ENCODE measurements at regions not wholly inside any gene's neighbourhood (a gene's known extent, or its start where the extent isn't known, plus 50 kb on each side); places are given as distances from the start of the nearest gene placed in this dataset.

GRCh38 chr1:198969981-198970380 lies 331.1 kb downstream of the PTPRC start:
- TF ChIP-seq, protein P1, sequence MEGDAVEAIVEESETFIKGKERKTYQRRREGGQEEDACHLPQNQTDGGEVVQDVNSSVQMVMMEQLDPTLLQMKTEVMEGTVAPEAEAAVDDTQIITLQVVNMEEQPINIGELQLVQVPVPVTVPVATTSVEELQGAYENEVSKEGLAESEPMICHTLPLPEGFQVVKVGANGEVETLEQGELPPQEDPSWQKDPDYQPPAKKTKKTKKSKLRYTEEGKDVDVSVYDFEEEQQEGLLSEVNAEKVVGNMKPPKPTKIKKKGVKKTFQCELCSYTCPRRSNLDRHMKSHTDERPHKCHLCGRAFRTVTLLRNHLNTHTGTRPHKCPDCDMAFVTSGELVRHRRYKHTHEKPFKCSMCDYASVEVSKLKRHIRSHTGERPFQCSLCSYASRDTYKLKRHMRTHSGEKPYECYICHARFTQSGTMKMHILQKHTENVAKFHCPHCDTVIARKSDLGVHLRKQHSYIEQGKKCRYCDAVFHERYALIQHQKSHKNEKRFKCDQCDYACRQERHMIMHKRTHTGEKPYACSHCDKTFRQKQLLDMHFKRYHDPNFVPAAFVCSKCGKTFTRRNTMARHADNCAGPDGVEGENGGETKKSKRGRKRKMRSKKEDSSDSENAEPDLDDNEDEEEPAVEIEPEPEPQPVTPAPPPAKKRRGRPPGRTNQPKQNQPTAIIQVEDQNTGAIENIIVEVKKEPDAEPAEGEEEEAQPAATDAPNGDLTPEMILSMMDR (IDR thresholded peaks at IDR 0.05; ENCODE audit: control extremely low read depth, extremely low read depth, low read depth, missing control alignments) = no peak
- ChIA-PET CTCF (no interaction called here), POLR2A (no interaction called here)
- no peak for DNase-seq (ENCODE audit: extremely low spot score)

DNA sequence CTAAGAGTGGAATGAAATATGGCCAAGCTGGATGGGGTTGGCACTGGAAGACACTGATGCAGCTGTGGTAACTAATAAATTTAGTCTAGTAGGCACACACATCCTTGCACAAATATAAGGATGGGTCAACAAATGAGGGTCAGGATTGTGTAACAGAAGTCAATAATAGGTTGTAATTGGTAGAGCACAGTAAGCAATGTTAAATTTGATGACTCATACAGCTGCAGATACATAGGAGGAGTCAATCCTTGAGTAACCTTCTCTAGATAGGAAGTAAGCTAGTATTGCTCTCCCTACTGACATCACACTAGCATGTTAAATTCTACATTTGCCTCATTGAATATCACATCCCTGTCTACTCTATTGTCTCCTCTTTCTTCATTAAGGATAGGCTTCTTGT lies 332.1 kb downstream of the PTPRC start:
- TF ChIP-seq, protein P1 (IDR thresholded peaks at IDR 0.05; ENCODE audit: control extremely low read depth, extremely low read depth, low read depth, missing control alignments) = no peak
- CTCF ChIA-PET = interaction anchor here (1.3 kb wide), 1 partner anchor 11 kb away, joined by 4 read pairs; no protein-coding TSS in a partner anchor
- no peak for DNase-seq (ENCODE audit: extremely low spot score)
- POLR2A ChIA-PET = no interaction called here

GRCh38 chr1:198977909-198978308 lies 339.1 kb downstream of the PTPRC start:
- DNase-seq (ENCODE audit: extremely low spot score) = no peak
- ChIA-PET POLR2A (no interaction called here), CTCF (no interaction called here)
- TF ChIP-seq, protein P1 (IDR thresholded peaks at IDR 0.05; ENCODE audit: control extremely low read depth, extremely low read depth, low read depth, missing control alignments) = no peak

GRCh38 chr1:198978523-198978922 lies 339.7 kb downstream of the PTPRC start:
- TF ChIP-seq, protein P1 (IDR thresholded peaks at IDR 0.05; ENCODE audit: control extremely low read depth, extremely low read depth, low read depth, missing control alignments) = no peak
- CTCF ChIA-PET = no interaction called here
- no peak for DNase-seq (ENCODE audit: extremely low spot score)
- POLR2A ChIA-PET = no interaction called here

GRCh38 chr1:198986036-198986435 lies 347.2 kb downstream of the PTPRC start:
- no peak for DNase-seq (ENCODE audit: extremely low spot score)
- ChIA-PET POLR2A (no interaction called here), CTCF (no interaction called here)
- TF ChIP-seq, protein P1 (IDR thresholded peaks at IDR 0.05; ENCODE audit: control extremely low read depth, extremely low read depth, low read depth, missing control alignments) = no peak

GRCh38 chr1:198986442-198986841 lies 347.6 kb downstream of the PTPRC start:
- POLR2A ChIA-PET = no interaction called here

More at GRCh38 chr1:198986442-198986841, 347.6 kb downstream of the PTPRC start:
- TF ChIP-seq, protein P1 (IDR thresholded peaks at IDR 0.05; ENCODE audit: control extremely low read depth, extremely low read depth, low read depth, missing control alignments) = no peak
- CTCF ChIA-PET = no interaction called here
- DNase-seq (ENCODE audit: extremely low spot score) = no peak
